Thoracic aorta (tissue), 2 donors: ENCODE measurements at regions not wholly inside any gene's neighbourhood (a gene's known extent, or its start where the extent isn't known, plus 50 kb on each side); places are given as distances from the start of the nearest gene placed in this dataset.

Source experiments
- ATAC-seq: fragments of 150-250 bp; one replicate; pipeline ENCODE4 v1.8.0; 2017; ENCODE audit warnings: low read depth; ENCODE audit not compliant: insufficient number of reproducible peaks, low FRiP score
- DNase-seq: peaks from one replicate; pipeline ENCODE4 v3.0.0-alpha.2; 2020; ENCODE audit warnings: low spot score
- H3K27ac ChIP-seq, 2 donors: fragments of 200-600 bp; sonication (generic); 1 replicate in 1 of 2; 2 replicates in 1 of 2; pipeline ENCODE4 v1.5.1; 2016; ENCODE audit warnings: mild to moderate bottlenecking in 2 of 2, moderate library complexity in 2 of 2
- H3K27me3 ChIP-seq: fragments of 200-600 bp; sonication (generic); replicated peaks from 2 replicates; pipeline ENCODE4 v1.6.0; 2016; ENCODE audit warnings: mild to moderate bottlenecking; ENCODE audit not compliant: insufficient read depth
- H3K36me3 ChIP-seq: fragments of 200-600 bp; sonication (generic); one replicate; pipeline ENCODE4 v1.5.1; 2016
- H3K4me1 ChIP-seq, 2 donors: fragments of 200-600 bp; sonication (generic); 1 replicate in 1 of 2; 2 replicates in 1 of 2; pipeline versions ENCODE4 v1.5.1 to v1.6.0; 2016; ENCODE audit warnings: low read depth in 2 of 2, mild to moderate bottlenecking in 1 of 2; ENCODE audit not compliant: control insufficient read depth in 1 of 2
- H3K4me3 ChIP-seq: fragments of 200-600 bp; sonication (generic); 2 replicates; pipeline ENCODE4 v1.5.1; 2016; ENCODE audit warnings: mild to moderate bottlenecking
- H3K9me3 ChIP-seq: fragments of 200-600 bp; sonication (generic); 2 replicates; pipeline ENCODE4 v1.5.1; 2016
- TF ChIP-seq, protein P1 (sequence below): fragments of 200-600 bp; sonication (generic); IDR thresholded peaks from one replicate; pipeline ENCODE4 v1.5.1; 2019; ENCODE audit warnings: antibody characterized with exemption

DNA sequence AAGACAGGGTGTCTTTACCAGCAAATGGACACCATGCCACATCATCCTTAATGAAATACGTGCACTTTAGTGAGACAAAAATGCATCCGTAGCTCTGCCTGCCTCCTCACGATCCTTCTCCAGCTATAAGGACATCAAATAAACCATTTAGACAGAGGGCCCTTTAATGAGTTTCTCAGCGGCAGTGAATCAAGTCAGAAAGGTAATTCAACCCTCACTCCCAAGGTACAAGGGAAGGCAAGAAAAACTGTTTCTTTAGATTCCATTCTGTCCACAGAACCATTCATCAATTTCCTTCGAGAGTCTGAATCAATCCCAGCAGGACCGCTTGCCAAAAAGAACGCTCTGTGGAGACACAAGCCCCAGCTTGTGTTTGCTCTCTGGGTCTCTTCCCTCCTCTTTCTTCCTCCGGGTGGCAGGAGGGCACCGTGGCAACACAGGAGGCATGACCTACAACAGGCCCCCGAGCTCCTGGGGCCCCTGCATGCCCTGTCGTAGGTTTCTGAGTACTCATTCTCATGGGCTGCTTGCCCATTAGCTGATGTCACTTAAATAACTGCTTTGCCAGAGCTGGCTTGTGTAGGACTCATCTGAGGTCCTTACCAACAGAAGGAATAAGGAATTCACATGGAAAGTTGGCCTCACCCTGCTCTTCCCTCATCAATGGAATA lies 297.8 kb upstream of the PRKCQ start:
- Histone ChIP-seq H3K4me3 (no peak overlapping the region), H3K9me3 (no peaks in the 10 kb centered on the region), H3K36me3 (no peaks in the 10 kb centered on the region), H3K4me1 (no peaks in the 10 kb centered on the region), H3K27me3 (no peaks in the 10 kb centered on the region), H3K27ac (no peak overlapping the region)
- TF ChIP-seq, protein P1, sequence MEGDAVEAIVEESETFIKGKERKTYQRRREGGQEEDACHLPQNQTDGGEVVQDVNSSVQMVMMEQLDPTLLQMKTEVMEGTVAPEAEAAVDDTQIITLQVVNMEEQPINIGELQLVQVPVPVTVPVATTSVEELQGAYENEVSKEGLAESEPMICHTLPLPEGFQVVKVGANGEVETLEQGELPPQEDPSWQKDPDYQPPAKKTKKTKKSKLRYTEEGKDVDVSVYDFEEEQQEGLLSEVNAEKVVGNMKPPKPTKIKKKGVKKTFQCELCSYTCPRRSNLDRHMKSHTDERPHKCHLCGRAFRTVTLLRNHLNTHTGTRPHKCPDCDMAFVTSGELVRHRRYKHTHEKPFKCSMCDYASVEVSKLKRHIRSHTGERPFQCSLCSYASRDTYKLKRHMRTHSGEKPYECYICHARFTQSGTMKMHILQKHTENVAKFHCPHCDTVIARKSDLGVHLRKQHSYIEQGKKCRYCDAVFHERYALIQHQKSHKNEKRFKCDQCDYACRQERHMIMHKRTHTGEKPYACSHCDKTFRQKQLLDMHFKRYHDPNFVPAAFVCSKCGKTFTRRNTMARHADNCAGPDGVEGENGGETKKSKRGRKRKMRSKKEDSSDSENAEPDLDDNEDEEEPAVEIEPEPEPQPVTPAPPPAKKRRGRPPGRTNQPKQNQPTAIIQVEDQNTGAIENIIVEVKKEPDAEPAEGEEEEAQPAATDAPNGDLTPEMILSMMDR: no peak
- DNase-seq (no peak), ATAC-seq (no peak)

DNA sequence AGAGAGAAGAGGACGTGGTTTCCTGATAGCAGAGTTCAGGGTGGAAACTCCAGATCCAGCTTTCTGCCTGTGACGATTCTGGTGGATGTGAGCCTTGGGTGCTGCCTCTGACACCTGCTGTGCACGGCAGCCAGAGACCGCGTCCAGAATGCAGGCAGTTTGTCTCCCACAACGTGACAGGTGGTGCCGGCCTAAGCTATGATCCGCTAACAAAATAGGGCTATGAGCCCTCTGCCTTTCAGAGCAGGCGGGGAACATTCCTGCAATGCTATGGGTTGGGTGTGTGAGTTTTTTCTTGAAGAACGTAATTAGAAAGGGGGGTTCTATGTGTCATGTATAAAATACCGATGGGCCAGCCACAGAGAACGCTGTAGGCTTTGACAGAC lies 297.3 kb upstream of the PRKCQ start:
- Histone ChIP-seq H3K4me3 (no peak overlapping the region), H3K36me3 (no peaks in the 10 kb centered on the region), H3K27ac (no peak overlapping the region)

DNA sequence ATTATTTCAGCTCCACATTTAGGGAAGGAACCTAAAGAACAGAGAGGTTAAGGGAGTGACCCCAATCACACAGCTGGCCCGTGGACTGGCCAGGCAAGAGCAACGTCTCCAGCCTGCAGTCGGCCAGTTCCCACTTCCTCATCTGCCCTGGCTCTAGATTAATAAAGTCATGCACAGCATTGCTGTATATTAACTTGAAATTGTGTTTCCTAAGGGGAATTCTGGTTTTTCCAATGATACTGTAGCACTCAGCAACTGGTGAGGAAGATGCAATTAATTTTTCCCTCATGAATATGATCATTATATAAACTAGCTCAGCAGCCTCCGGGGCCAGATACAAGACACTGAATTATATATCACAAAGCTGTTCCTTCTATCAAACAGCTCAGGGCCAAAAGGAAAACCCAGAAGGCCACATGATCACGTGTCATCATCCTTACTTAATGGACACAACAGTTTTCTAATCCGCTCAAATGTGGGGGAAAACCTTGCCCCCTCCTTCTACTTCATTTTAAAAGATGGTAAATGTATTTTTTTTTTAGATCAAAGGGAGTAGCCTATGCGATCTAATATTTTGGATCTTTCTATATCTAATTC lies 295.3 kb upstream of the PRKCQ start:
- TF ChIP-seq, protein P1: no peak
- DNase-seq (no peak), ATAC-seq (no peak)
- H3K27me3 ChIP-seq: no peaks in the 10 kb centered on the region
- no peaks in the 10 kb centered on the region for H3K9me3 ChIP-seq
- H3K27ac ChIP-seq: no peak overlapping the region
- no peak overlapping the region for H3K4me3 ChIP-seq
- no peaks in the 10 kb centered on the region for H3K4me1 ChIP-seq
- H3K36me3 ChIP-seq: no peaks in the 10 kb centered on the region

More for the DNA sequence above, 297.3 kb upstream of the PRKCQ start:
- Histone ChIP-seq H3K9me3 (no peaks in the 10 kb centered on the region), H3K27me3 (no peaks in the 10 kb centered on the region), H3K4me1 (no peaks in the 10 kb centered on the region)
- TF ChIP-seq, protein P1: no peak
- ATAC-seq (no peak), DNase-seq (no peak)

DNA sequence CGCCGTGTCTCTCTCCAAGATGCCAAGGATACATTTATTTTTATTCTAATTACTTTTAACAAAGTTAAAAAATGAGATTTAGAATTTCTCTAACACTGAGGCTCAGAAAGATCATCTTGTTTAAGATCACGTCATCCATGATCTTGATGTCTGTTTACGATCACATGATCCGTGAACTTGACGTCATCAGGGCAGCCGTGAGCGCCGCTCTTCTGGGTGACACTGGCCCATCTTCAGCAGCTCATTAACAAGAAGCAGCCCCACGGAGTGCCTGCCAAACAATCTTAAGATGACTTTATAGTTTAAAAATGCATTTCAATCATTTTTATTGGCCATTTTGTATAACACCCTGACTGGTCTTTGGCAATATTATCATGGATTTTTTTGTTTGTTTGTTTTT lies 291.1 kb upstream of the PRKCQ start:
- no peak overlapping the region for H3K4me3 ChIP-seq
- no peaks in the 10 kb centered on the region for H3K27me3 ChIP-seq
- H3K27ac ChIP-seq: no peak overlapping the region
- no peak for DNase-seq
- no peak for ATAC-seq
- no peaks in the 10 kb centered on the region for H3K9me3 ChIP-seq
- TF ChIP-seq, protein P1: no peak
- no peaks in the 10 kb centered on the region for H3K36me3 ChIP-seq
- H3K4me1 ChIP-seq: no peaks in the 10 kb centered on the region

DNA sequence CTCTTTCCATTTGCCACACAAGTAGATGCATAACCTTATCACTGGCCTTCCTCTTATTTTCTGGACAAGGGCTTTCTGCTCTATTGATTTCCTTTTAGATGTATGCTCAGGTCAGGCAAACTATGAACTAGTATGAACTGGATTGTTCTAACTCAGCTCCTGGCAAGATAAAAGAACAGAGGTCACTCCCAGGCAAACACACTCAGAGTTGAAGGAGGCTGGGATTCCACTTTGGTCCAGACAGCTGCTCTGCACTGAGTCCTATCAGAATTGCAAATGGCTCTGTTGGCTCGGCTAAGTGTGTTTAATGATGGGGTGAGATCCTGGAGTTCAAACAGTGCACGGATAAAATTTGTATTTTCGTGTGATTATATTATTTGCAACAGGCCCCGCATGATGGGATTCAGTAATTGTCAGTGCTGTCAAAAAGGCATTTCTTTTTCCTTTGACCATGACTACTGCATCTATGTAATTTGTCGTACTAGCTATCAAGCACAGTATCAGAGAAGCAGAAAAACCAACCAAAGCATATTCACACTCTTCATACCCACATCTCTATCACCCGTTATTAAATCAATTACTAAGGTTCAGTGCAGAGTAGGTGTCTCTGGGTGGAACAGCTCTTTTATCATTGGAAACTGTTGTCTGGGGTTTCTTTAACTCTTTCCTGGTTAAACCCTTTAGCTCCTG lies 288.1 kb upstream of the PRKCQ start:
- Histone ChIP-seq H3K4me3 (no peak overlapping the region), H3K27me3 (no peaks in the 10 kb centered on the region), H3K9me3 (no peaks in the 10 kb centered on the region), H3K4me1 (no peaks in the 10 kb centered on the region), H3K27ac (no peak overlapping the region), H3K36me3 (no peaks in the 10 kb centered on the region)
- no peak for ATAC-seq
- TF ChIP-seq, protein P1: no peak
- no peak for DNase-seq
